A549 (cell line): ENCODE measurements at regions not wholly inside any gene's neighbourhood (a gene's known extent, or its start where the extent isn't known, plus 50 kb on each side); places are given as distances from the start of the nearest gene placed in this dataset.

ENCODE experiments used
- ATAC-seq, 2 experiments: fragments of 200-7000 bp in 1 of 2; fragments of >200 bp in 1 of 2; cut with Nextera tagmentation in 1 of 2; cut with Tn5 transposase in 1 of 2; 3 replicates each; pipeline versions ENCODE4 v1.8.0 to v1.9.1; 2018 to 2020; ENCODE audit warnings: mild to moderate bottlenecking in 1 of 2, moderate library complexity in 1 of 2
- CTCF ChIA-PET: fragments of 300-600 bp; sonication (Branson Sonifier 250); formaldehyde crosslinking; extraction: SDS; loops from one replicate; lab custom pipeline; 2021; ENCODE audit warnings: antibody characterized with exemption, inconsistent platforms; lab: Yijun Ruan, JAX
- POLR2A ChIA-PET: fragments of 350-600 bp; formaldehyde crosslinking; extraction: SDS; loops from one replicate; lab custom pipeline; 2021; ENCODE audit warnings: antibody characterized with exemption, inconsistent platforms; lab: Yijun Ruan, JAX
- DNase-seq, 2 experiments: peaks; one replicate each; pipeline versions ENCODE4 v3.0.0 to v3.0.0-alpha.2; 2011 to 2016; ENCODE audit warnings: low read depth in 1 of 2, low spot score in 1 of 2
- FAIRE-seq: peaks from 2 replicates; lab custom pipeline; 2011; peaks lifted over from hg19 to GRCh38; lab: Jason Lieb, UNC
- H3K27ac ChIP-seq, 2 experiments: fragments of >200 bp; sonication (Bioruptor Twin); formaldehyde crosslinking; 3 replicates each; pipeline ENCODE4 v1.5.1; 2016 to 2017
- H3K4me1 ChIP-seq: fragments of >200 bp; sonication (Bioruptor Twin); formaldehyde crosslinking; 3 replicates; pipeline ENCODE4 v1.6.1; 2016
- H3K4me2 ChIP-seq: fragments of >200 bp; sonication (Bioruptor Twin); formaldehyde crosslinking; 3 replicates; pipeline ENCODE4 v1.6.1; 2016
- H3K4me3 ChIP-seq: fragments of >200 bp; sonication (Bioruptor Twin); formaldehyde crosslinking; 3 replicates; pipeline ENCODE4 v1.5.1; 2016
- H3K9me3 ChIP-seq: fragments of >200 bp; sonication (Bioruptor Twin); formaldehyde crosslinking; 3 replicates; pipeline ENCODE4 v1.6.1; 2016
- CEBPB ChIP-seq, 2 experiments: fragments of >200 bp in 1 of 2; sonication (Bioruptor Twin) in 1 of 2; formaldehyde crosslinking in 1 of 2; IDR thresholded peaks; 2 replicates each; pipeline ENCODE4 v1.6.1; 2012 to 2016
- EP300 ChIP-seq, 2 experiments: fragments of >200 bp; sonication (Bioruptor Twin); formaldehyde crosslinking; IDR thresholded peaks; 2 replicates in 1 of 2; 3 replicates in 1 of 2; pipeline ENCODE4 v1.6.1; 2016 to 2017
- FOSB ChIP-seq: fragments of 250-450 bp; sonication (Bioruptor Pico); IDR thresholded peaks from 2 replicates; pipeline ENCODE4 v1.5.0; 2020; ENCODE audit warnings: mild to moderate bottlenecking, moderate library complexity
- HDAC2 ChIP-seq: fragments of 200-600 bp; sonication (generic); IDR thresholded peaks from 2 replicates; pipeline ENCODE4 v1.6.1; 2016
- HES2 ChIP-seq: fragments of >200 bp; sonication (Bioruptor Twin); formaldehyde crosslinking; IDR thresholded peaks from 2 replicates; pipeline ENCODE4 v1.6.1; 2016
- HEYL ChIP-seq: fragments of 250-450 bp; sonication (Bioruptor Pico); IDR thresholded peaks from 2 replicates; pipeline ENCODE4 v1.8.0; 2021; ENCODE audit warnings: mild to moderate bottlenecking, moderate library complexity
- KDM1A ChIP-seq: fragments of 200-600 bp; sonication (generic); IDR thresholded peaks from 2 replicates; pipeline ENCODE4 v1.6.1; 2016; ENCODE audit warnings: low read depth, mild to moderate bottlenecking
- MYC ChIP-seq: IDR thresholded peaks from 2 replicates; pipeline ENCODE4 v1.6.1; 2012; ENCODE audit warnings: mild to moderate bottlenecking, inconsistent platforms, low read length, improper control_type of control experiment, borderline replicate concordance
- NR3C1 ChIP-seq: fragments of >200 bp; sonication (Bioruptor Twin); formaldehyde crosslinking; IDR thresholded peaks from 3 replicates; pipeline ENCODE4 v1.6.1; 2017
- RARB ChIP-seq: fragments of 250-450 bp; sonication (Bioruptor Pico); IDR thresholded peaks from 2 replicates; pipeline ENCODE4 v1.8.0; 2021; ENCODE audit warnings: mild to moderate bottlenecking, moderate library complexity
- REST ChIP-seq: fragments of 200-600 bp; sonication (generic); IDR thresholded peaks from 2 replicates; pipeline ENCODE4 v1.6.1; 2016; ENCODE audit warnings: antibody characterized with exemption, mild to moderate bottlenecking, moderate library complexity
- TFCP2L1 ChIP-seq: fragments of 250-450 bp; sonication (Bioruptor Pico); IDR thresholded peaks from 2 replicates; pipeline ENCODE4 v1.5.0; 2021; ENCODE audit warnings: mild to moderate bottlenecking
- ZFP36 ChIP-seq: fragments of 450-650 bp; IDR thresholded peaks from 2 replicates; pipeline ENCODE4 v1.6.1; 2014; ENCODE audit warnings: borderline replicate concordance; ENCODE audit not compliant: partially characterized antibody
- ZSCAN20 ChIP-seq: fragments of 250-450 bp; sonication (Bioruptor Pico); IDR thresholded peaks from 2 replicates; pipeline ENCODE4 v1.8.0; 2022; ENCODE audit warnings: mild to moderate bottlenecking, moderate library complexity
- WGBS: methylation state at CpG from one replicate; pipeline ENCODE4 v1.1.6; 2017; ENCODE audit errors: missing lambda C conversion rate; 5-methylcytosine and 5-hydroxymethylcytosine counted together
- TF ChIP-seq, protein P1 (sequence below): fragments of 250-450 bp; sonication (Bioruptor Pico); IDR thresholded peaks from 2 replicates; pipeline ENCODE4 v1.5.0; 2020; ENCODE audit warnings: low read depth, mild to moderate bottlenecking, moderate library complexity
- TF ChIP-seq, protein P2 (sequence below): fragments of 450-650 bp; IDR thresholded peaks from 2 replicates; pipeline ENCODE4 v1.6.1; 2014; ENCODE audit warnings: antibody characterized with exemption
- TF ChIP-seq, protein P3 (sequence below): fragments of 150-350 bp; IDR thresholded peaks from 2 replicates; pipeline ENCODE4 v1.6.1; 2014; ENCODE audit warnings: low read depth, mild to moderate bottlenecking, low read length
- TF ChIP-seq, protein P4 (sequence below): fragments of >200 bp; sonication (Bioruptor Twin); formaldehyde crosslinking; IDR thresholded peaks from 3 replicates; pipeline ENCODE4 v1.5.1; 2016

DNA sequence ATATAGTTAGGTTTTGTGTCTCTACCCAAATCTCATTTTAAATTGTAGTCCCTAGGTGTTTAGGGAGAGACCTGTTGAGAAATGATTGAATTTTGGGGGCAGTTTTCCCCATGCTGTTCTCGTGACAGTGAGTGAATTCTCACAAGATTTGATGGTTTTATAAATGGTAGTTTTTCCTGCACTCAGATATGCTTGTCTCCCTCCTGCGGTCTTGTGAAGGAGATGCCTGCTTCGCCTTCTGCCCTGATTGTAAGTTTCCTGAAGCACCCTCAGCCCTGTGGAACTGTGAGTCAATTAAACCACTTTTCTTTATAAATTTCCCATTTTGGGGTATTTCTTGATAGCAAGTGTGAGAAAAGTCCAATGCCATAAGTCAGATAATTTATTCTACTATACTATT, 1977.5 kb upstream of the PCDH20 start (continued):
- TF ChIP-seq ZSCAN20 (CRISPR knock-in tag) (no peak), HDAC2 (no peak), ZFP36 (no peak), FOSB (CRISPR knock-in tag) (no peak)

DNA sequence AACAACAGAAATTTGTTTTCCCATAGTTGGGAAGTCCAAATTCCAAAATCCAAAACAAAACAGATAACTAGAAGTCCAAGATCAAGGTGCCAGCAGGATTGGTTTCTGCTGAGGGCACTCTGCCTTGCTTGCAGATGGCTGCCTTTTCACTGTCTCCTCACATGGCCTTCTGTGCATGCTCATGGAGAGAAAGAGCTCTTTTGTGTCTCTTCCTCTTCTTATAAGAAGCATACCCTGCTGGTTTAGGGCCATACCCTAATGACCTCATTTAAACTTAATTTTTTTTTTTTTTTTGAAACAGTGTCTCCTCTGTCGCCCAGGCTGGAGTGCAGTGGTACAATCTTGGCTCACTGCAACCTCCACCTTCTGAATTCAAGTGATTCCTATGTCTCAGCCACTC, 1974.1 kb upstream of the PCDH20 start:
- no peak for FAIRE-seq
- no peak for ATAC-seq
- Histone ChIP-seq H3K4me3 (no peak overlapping the region), H3K4me2 (no peak overlapping the region), H3K4me1 (no peaks in the 10 kb centered on the region), H3K27ac (no peak overlapping the region), H3K9me3 (no peaks in the 10 kb centered on the region)
- DNase-seq: no peak
- WGBS: 93% methylated on average over 1 of the region's 1 CpG
- ChIA-PET CTCF (no interaction called here), POLR2A (no interaction called here)
- no peak for TF ChIP-seq MYC
- TF ChIP-seq CEBPB (IDR thresholded peaks at IDR 0.05): no peak
- no peak for TF ChIP-seq NR3C1
- TF ChIP-seq, protein P1, sequence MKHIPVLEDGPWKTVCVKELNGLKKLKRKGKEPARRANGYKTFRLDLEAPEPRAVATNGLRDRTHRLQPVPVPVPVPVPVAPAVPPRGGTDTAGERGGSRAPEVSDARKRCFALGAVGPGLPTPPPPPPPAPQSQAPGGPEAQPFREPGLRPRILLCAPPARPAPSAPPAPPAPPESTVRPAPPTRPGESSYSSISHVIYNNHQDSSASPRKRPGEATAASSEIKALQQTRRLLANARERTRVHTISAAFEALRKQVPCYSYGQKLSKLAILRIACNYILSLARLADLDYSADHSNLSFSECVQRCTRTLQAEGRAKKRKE: no peak
- TF ChIP-seq HES2: no peak
- TF ChIP-seq, protein P2, sequence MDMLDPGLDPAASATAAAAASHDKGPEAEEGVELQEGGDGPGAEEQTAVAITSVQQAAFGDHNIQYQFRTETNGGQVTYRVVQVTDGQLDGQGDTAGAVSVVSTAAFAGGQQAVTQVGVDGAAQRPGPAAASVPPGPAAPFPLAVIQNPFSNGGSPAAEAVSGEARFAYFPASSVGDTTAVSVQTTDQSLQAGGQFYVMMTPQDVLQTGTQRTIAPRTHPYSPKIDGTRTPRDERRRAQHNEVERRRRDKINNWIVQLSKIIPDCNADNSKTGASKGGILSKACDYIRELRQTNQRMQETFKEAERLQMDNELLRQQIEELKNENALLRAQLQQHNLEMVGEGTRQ: no peak
- TF ChIP-seq EP300 (IDR thresholded peaks at IDR 0.05): no peak
- TF ChIP-seq HEYL (CRISPR knock-in tag): no peak
- no peak for TF ChIP-seq TFCP2L1
- TF ChIP-seq REST: no peak
- no peak for TF ChIP-seq KDM1A
- TF ChIP-seq, protein P3, sequence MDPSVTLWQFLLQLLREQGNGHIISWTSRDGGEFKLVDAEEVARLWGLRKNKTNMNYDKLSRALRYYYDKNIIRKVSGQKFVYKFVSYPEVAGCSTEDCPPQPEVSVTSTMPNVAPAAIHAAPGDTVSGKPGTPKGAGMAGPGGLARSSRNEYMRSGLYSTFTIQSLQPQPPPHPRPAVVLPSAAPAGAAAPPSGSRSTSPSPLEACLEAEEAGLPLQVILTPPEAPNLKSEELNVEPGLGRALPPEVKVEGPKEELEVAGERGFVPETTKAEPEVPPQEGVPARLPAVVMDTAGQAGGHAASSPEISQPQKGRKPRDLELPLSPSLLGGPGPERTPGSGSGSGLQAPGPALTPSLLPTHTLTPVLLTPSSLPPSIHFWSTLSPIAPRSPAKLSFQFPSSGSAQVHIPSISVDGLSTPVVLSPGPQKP: no peak
- TF ChIP-seq RARB: no peak

GRCh38 chr13:63381078-63381859, 1965.6 kb upstream of the PCDH20 start:
- ATAC-seq: no peak
- CTCF ChIA-PET: no interaction called here
- no peak overlapping the region for H3K4me3 ChIP-seq
- no peak for DNase-seq
- TF ChIP-seq, protein P4, sequence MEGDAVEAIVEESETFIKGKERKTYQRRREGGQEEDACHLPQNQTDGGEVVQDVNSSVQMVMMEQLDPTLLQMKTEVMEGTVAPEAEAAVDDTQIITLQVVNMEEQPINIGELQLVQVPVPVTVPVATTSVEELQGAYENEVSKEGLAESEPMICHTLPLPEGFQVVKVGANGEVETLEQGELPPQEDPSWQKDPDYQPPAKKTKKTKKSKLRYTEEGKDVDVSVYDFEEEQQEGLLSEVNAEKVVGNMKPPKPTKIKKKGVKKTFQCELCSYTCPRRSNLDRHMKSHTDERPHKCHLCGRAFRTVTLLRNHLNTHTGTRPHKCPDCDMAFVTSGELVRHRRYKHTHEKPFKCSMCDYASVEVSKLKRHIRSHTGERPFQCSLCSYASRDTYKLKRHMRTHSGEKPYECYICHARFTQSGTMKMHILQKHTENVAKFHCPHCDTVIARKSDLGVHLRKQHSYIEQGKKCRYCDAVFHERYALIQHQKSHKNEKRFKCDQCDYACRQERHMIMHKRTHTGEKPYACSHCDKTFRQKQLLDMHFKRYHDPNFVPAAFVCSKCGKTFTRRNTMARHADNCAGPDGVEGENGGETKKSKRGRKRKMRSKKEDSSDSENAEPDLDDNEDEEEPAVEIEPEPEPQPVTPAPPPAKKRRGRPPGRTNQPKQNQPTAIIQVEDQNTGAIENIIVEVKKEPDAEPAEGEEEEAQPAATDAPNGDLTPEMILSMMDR: no peak
- H3K27ac ChIP-seq: no peak overlapping the region
- H3K9me3 ChIP-seq: no peaks in the 10 kb centered on the region
- WGBS: 60% methylated on average over 2 of the region's 2 CpGs
- POLR2A ChIA-PET: no interaction called here
- no peaks in the 10 kb centered on the region for H3K4me1 ChIP-seq
- no peak for FAIRE-seq
- no peak overlapping the region for H3K4me2 ChIP-seq
